IPS DF 4.7 (cell line): ENCODE measurements at regions not wholly inside any gene's neighbourhood (a gene's known extent, or its start where the extent isn't known, plus 50 kb on each side); places are given as distances from the start of the nearest gene placed in this dataset.
A peak's percentile ranks its signal among the peaks of the same experiment; 100 is the strongest.
"Not testable (repeated sequence)": the region's sequence is repeated elsewhere in the genome, so short reads cannot be mapped to it uniquely, and the experiment has no call there.

Experiments
- DNase-seq: peaks from one replicate; pipeline ENCODE4 v3.0.0-alpha.2; 2013; ENCODE audit warnings: low spot score; ENCODE audit errors: extremely low read depth

DNA sequence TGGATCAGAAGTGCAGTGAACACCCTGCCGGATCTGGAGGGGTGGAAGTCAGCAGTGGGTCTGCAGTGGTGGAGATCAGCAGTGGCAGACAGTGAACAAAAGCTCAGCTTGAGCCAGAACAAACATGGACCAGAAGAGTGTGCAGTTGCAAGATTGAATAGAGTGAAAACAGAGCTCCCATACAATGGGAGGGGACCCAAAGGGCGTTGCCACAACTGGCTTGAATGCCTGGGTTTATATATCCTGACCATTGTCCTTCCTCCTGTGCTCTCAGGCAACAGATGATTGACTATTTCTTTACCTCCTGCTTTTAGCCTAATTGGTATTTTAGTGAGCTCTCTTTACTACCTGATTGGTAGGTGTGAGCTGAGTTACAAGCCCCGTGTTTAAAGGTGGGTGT, 522.1 kb downstream of the TMEM135 start:
- not testable (repeated sequence) for DNase-seq

DNA sequence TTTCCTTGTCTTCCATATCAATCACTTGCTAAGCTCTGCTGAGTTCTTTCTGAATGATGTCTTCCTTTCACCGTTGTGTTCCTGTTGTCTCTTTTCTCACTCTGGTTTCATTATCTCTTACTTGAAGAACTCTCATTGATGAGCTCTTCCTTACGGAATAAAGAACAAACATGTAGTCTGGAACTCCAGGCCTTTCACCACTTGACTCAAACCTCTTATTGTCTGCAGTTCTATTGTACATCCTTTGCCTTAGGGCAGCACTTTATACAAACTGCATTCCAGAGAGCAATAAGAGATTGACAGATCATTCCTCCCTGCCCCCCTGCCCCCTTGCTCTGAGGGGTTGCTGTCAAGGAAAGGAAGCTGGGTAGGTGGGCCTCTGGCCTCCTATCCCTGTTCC, 517.4 kb downstream of the TMEM135 start:
- DNase-seq: no peak

DNA sequence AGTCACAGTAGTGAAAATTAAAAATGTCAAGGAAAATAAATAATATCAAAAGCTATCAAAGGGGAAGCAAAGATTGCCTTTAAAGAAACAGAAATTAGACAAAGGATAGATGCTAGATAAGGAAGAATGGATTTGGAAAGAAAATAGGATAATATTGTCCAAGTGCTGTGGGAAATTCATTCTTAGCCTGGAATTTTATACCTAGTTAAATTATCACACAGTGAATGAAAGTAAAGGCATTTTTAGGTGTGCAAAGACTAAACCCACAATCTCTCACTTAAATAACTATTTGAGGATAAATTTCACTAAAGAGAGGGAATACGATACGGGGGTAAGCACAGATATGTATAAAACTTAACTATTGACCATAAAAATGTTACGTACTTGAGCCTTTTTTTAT, 511.1 kb downstream of the TMEM135 start:
- DNase-seq: no peak

DNA sequence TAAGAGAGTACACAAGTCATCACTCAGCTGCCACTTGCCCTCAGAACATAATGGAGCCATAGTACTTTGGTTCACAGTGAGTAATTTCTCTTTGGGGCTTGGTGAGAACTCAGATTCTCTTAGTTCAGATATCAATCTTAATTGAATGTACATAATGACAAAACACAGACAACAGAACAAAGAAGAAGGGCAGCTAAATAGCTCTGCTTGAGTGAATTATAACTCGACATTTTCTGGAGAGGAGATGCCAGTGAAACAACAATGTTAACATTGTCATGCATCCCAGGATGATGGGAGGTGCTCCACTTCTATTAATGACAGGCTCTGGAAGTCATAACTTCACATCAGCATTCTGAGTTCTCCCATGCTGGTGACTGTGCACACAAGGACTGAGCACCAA, 508.1 kb downstream of the TMEM135 start:
- no peak for DNase-seq

DNA sequence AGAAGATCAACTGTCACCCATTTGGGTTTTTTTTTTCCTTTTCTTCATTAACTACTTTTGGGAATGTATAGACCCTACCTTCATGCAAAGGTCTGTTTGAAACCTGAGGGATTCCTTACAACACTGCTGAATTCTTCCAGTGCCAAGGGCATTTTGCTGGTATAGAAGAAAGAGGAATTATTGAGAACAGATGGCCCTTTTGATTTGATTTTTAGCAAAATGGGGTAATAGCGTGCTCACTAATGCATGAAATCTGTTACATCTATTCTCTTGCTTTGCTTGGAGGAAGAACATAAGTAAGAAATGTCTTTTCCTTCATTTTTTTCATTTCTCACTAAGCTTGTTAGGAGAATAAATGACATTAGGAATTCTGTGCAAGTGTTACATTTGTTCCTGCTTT, 501.9 kb downstream of the TMEM135 start:
- no peak for DNase-seq

DNA sequence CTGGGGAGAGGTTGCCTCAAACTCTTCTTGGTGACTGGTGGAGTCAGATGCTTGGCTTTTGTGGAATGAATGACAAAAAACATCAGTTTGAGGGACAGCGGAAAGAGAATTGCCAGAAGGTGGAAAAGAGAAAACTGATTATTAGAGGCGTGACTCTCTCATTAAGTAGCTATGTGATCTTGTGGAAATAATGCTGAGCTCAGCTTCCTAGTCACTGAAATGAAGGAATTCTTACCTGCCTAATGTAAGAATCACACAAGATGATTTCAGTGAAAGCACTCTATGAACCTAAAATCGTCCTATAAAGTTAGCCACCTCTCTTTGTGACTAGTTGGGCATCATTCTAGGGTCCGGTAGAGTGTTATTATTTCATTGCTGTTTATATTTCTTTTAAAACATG, 498.8 kb downstream of the TMEM135 start:
- DNase-seq: no peak

DNA sequence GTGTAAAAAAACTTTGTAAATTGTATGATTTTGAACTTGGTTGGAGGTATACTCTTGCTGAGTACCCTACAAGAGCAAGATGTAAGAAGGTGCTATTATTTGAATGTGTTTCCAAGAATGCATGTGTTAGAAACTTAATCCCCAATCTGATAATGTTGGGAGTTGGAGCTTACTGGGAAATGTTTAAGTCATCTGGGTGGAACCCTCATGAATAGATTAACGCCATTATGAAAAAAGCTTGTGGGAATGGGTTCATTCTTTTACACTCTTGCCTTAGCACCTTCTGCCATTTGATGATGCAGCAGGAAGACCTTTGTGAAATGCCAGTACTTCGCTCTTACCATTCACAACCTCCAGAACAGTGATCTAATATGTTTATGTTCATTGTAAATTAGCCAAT, 498.3 kb downstream of the TMEM135 start:
- no peak for DNase-seq

DNA sequence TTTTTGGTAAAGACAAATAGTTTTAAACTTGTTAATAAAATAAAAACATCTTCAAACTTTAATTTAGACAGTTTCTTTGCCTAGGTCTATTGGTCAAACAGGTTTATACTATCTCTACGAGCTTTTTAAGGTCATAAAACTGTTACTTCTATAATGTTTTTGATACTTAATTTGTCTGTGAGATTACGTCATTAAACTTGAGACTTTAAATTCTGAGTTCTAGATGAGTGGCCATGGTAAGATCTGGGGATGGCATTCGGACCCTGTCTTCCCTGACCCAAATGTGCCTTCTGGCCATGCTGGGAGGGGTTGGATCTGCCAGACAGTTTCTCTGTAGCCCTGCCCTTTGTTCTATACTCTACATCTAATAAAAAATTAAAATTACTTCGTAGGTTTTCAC, 497.8 kb downstream of the TMEM135 start:
- no peak for DNase-seq

DNA sequence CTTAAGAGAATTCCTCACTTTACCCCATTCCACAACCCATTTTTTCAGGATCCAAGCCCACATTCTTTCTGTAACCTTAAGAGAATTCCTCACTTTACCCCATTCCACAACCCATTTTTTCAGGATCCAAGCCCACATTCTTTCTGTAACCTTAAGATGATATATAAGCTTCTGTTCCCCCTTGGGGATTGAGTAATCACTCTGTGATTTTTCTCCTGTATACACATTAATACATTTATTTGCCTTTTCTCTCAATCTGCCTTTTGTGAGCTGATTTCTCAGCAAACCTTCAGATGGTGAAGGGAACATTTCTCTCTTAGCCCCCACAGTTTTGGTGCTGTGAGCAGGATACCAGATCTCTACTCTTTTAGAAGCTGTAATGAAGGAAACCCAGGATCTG, 494.1 kb downstream of the TMEM135 start:
- not testable (repeated sequence) for DNase-seq

DNA sequence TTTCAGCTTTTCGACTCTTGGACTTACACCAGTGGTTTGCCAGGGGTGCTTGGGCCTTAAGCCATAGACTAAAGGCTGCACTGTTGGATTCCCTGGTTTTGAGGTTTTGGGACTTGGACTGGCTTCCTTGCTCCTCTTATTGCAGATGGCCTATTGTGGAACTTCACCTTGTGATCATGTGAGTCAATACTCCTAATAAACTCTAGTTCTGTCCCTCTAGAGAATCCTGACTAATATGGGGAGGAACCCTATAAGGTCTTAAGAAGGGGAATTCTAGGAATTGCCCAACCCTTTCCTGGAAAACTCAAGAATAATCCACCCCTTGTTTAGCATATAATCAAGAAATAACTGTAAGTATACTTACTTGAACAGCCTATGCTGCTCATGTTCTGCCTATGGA, 491.8 kb downstream of the TMEM135 start:
- no peak for DNase-seq

DNA sequence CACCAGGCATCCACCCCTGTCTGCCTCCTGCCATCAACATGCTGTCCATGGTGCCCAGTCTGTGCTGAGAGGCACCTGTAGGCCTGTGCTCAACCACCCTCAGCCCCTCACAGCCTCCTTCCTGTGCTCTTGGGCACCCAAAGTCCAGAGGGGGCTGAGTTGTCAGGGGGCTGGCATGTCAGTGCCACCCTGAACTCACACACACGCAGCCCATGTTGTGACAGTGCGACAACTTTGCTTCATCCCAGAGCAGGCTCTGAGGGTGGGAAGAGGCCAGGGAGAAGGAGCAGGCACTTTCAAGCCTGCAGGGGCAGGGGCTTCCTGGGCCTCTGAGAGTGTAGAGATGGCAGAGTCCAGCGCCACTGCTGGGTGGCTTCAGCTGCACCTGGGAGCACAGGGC, 491.0 kb downstream of the TMEM135 start:
- DNase-seq: no peak

DNA sequence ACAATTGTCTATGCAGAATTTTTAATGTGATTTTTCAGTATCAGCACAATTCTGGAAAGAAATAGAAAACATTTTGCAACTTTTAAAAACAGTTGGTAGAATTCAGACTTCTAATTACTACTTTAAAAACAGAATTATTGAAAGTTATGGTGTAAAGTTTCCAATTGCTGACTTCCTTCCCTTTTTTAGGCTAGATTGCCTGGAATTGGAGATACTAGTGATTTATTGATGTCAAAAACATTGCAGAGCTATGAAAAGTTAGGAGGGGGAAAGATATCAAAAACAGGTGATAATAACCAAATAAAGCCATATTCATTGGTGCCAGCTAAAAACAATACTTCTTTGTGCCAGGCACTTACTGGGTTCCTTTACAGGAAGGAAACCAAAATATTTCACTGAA, 485.5 kb downstream of the TMEM135 start:
- no peak for DNase-seq

DNA sequence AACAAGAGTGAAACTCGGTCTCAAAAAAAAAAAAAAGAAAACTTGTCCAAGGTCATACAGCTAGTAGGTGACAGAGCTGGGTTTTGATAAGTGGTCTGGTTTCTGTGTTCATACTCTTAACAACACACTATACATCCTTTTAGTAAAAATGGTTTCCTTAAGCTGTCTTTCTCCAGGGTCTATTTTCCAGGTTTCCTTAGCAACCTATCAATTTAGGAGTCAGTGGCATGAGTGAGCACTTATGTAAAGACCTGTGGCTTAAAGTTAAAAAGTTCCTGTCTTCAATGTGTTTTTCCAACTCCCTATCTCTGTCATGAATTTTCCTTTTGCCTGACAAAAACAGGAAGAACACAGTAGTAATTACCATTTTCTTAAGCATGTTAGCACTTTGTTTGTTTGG, 480.5 kb downstream of the TMEM135 start:
- DNase-seq: no peak

DNA sequence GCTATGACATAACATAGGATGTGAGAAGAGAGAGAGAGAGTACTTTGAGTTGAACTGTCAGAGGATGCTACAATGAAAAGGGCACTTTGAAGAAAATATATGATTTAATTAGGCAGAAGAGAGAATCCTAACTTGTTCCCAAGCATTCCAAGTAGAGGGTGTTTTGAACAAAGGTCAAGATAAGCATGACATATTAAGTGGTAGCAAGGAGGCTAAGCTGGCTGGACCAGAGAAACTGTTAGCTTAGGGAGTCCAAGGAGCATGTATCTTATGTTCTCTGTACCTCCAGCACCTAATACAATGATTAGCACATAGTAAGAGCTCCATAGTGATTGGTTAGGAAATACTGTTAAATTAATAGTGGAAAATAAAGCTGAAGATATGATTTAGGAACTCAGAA, 479.6 kb downstream of the TMEM135 start:
- no peak for DNase-seq

DNA sequence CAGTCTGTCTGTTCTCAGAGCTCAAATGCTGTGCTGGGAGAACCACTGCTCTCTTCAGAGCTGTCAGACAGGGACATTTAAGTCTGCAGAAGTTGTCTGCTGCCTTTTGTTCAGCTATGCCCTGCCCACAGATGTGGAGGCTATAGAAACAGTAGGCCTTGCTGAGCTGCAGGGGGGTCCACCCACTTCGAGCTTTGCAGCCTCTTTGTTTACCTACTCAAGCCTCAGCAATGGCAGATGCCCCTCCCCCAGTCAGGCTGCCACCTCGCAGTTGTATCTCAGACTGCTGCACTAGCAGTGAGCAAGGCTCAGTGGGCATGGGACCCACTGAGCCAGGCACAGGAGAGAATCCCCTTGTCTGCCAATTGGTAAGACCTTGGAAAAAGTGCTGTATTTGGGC, 470.0 kb downstream of the TMEM135 start:
- not testable (repeated sequence) for DNase-seq

DNA sequence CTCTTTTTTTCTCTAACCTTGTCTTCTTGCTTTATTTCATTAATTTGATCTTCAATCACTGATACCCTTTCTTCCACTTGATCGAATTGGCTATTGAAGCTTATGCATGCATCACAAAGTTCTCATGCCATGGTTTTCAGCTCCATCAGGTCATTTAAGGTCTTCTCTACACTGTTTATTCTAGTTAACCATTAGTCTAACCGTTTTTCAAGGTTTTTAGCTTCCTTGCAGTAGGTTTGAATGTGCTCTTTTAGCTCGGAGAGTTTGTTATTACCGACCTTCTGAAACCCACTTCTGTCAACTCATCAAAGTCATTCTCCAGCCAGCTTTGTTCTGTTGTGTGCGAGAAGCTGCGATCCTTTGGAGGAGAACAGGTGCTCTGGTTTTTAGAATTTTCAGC, 469.2 kb downstream of the TMEM135 start:
- DNase-seq: not testable (repeated sequence)

DNA sequence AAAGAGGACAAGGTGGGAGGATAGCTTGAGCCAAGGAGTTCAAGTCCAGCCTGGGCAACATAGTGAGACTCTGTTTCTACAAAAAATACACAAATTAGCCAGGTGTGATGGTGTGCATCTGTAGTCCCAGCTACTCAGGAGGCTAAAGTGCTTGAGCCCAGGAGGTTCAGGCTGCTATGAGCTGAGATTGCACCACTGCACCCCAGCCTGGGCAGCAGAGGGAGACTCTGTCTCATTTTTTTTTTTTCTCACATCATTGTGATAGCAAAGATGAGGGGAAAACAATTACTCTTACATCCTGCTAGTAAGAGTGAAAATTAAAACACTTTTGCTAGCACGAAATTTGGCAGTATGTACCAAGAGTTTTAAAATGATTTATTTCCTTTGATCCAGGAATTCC, 463.7 kb downstream of the TMEM135 start:
- DNase-seq: no peak

DNA sequence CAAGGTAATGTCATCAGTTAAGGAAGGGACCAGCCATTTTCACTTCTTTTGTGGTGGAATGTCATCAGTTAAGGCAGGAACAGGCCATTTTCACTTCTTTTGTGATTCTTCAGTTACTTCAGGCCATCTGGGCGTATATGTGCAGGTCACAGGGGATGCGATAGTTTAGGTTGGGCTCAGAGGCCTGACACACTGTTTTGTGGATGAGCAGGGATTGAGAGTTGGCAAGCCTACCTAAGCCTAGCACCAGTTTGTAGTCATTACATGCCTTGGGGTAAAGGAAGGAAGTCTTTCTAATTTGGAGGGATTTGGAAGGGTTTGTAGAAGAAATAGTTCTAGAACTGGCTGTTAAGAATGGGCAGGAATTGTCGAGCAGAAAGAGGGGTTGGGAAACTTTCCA, 457.2 kb downstream of the TMEM135 start:
- not testable (repeated sequence) for DNase-seq

DNA sequence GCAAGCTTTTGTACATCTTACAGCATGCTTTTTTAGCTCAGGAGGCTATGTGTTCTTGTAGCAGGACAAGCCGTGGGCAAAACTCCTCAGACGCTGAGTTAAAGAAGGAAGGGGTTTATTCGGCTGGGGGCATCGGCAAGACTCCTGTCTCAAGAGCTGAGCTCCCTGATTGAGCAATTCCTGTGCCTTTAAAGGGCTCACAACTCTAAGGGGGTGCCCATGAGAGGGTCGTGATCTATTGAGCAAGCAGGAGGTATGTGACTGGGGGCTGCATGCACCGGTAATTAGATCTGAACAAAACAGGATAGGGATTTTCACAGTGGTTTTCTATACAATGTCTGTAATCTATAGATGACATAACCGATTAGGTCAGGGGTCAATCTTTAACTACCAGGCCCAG, 456.3 kb downstream of the TMEM135 start:
- DNase-seq: not testable (repeated sequence)

DNA sequence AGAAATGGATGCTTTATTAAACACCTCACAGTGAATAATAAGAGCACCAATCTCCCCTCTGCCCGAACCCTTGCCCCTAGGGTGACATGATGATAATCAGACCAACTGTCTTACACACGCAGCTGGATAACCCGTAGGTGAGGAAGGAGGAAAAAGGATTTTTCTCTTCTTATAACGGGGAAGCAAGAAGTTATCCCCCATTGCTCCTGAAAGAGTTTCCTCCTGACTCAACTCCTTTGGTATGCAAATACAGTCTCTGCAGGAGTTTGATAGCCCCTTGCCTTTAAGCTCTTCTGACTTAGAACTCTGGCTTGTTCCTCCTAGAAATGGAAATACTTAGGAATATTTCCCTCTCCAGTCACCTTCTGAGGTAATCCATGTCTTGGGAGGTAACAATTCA, 455.8 kb downstream of the TMEM135 start:
- DNase-seq: peak; percentile 82

DNA sequence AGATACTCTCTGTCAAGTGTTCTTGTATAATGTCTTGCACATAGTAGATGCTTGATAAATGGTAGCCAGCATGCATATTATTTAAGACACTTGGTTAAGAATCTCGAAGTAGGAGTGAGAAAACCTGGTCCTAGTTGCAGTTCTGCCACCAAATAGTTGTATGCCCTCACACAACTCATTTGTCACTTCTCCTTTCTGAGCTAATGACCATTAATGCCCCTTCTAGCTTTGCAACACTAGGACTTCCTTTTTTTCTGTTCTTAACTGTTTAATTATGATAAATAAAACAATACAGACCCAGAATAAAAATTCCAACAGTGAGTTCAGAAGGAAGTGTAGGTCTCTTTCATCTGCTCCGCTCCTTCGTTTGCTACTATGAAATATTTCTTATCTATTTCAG, 453.6 kb downstream of the TMEM135 start:
- no peak for DNase-seq

DNA sequence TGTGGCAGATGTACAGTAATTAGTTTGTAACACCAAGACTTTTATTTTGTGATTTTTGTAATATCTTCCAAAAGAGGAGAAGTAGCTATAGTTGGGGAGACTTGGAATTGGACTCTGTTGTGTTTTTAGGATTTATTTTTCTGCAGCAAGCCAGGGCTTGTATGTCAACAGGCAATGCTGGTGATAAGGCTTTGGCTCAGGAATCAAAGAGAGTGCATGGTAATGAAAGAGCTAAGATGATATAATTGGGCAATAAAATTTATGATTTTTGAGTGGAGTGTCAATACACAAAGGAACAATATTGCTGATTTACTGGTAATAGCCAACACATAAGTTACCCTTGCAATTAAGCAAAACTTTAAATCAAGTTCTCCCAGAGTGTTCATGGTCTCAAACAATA, 452.9 kb downstream of the TMEM135 start:
- DNase-seq: no peak

DNA sequence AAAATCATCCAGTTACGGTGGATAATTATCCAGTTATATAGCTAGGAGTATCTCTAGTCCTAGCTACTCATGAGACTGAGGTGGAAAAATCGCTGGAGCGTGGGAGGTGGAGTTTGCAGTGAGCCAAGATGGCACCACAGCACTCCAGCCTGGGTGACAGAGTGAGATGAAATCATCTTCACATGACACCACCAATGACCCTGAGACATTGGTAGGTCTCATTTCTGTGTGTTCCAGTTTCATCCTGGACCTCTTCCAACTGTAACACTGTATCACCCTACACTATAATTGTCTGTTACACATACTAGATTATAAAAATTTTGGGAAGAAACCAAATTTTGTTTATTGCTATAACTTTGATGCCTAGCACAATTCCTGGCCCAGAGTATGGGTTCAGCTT, 446.8 kb downstream of the TMEM135 start:
- DNase-seq: no peak

DNA sequence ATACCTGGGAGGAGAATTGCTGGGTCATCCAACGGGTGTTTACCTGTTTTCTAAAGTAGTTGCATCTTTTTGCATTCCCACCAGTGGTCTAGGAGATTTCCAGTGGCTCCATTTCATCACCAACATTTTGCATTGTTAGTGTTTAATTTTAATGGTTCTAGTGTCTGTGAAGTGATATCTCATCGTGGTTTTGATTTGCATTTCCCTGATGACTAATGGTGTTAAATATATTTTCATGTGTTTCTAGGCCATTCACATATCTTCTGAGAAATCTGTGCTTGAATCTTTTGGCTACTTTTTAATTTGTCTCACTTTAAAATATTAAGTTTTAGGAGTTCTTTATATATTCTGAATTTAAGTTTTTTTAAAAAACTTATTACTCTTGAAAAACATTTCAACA, 439.6 kb downstream of the TMEM135 start:
- DNase-seq: no peak

DNA sequence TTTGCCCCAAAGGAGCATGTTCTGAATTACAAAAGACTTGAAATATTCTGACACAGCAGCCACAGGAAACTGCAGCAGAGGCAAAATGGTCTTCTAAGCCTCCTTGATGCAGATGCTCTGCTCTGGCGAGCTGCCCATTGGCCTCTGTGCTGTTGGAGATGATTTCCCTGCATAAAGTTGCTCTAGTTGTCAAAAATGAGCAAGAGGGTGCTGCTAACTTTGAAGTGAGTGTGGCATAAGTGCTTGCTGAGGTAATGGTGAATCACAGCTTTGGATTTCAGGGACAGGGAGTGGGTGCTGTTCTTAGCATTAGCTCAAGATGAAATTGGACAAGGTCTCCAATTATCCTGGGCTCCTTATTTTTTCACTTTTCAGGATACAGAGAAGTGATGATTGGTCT, 435.4 kb downstream of the TMEM135 start:
- DNase-seq: no peak
